GM19043 (cell line): ENCODE measurements at regions not wholly inside any gene's neighbourhood (a gene's known extent, or its start where the extent isn't known, plus 50 kb on each side); places are given as distances from the start of the nearest gene placed in this dataset.
A peak's percentile ranks its signal among the peaks of the same experiment; 100 is the strongest.
"Not testable (repeated sequence)": the region's sequence is repeated elsewhere in the genome, so short reads cannot be mapped to it uniquely, and the experiment has no call there.

ENCODE experiments used
- ATAC-seq: cut with Tn5 transposase; IDR thresholded peaks from one replicate; pipeline ENCODE4 v1.9.1; 2021; ENCODE audit warnings: low read depth; ENCODE audit not compliant: unreplicated experiment

DNA sequence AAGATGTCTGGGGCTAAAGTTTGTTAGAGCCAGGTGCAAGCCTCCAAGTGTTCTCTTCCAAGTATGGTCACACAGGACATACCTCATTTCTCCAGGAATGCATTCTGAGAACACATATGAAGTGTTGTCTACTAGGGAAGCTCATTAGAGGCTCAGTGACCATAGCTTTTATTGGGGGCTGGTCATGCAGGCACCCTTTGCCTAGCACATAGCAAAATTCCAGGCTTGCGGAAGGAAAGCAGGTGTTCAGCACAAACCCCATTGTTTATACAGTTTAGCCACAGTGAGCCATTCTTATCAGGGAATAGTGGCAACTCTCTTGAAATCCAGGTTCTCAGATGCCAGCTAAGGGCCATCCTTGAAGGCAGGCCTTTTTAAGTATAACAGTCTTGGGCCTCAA, 112.1 kb upstream of the XIST start:
- ATAC-seq: no peak

- ATAC-seq: no peak
These were observed 111.2 kb upstream of the XIST start for GRCh38 chrX:73963682-73964081.

DNA sequence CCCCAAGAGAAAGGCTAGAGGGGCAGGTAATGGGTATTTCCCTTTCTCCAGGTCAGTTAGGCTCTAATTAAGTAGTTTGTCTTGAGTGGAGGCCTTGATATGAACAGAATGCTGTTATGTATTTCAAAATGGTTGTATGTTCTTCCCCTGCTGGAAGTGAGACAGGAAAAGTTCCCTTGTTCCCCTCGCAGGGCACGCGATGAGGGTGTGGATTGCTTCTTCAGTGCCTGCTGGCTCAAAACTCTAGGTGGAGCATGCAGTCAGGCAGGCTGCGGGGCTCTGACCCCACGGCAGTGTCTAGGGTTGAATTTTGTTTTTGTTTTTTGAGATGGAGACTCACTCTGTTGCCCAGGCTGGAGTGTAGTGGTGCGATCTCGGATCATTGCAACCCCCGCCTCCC, 110.4 kb upstream of the XIST start:
- no peak for ATAC-seq

DNA sequence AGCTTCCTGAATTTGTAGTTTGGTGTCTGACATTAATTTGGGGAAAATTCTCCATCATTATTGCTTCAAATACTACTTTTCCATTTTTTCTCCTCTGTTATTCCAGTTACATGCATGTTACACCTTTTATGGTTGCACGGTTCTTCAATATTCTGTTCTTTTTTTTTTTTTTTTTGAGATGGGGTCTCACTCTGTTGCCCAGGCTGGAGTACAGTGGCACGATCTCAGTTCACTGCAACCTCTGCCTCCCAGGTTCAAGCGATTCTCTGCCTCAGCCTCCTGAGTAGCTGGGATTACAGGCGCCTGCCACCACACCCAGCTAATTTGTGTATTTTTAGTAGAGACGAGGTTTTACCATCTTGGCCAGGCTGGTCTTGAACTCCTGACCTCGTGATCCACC, 109.4 kb upstream of the XIST start:
- ATAC-seq: not testable (repeated sequence)

DNA sequence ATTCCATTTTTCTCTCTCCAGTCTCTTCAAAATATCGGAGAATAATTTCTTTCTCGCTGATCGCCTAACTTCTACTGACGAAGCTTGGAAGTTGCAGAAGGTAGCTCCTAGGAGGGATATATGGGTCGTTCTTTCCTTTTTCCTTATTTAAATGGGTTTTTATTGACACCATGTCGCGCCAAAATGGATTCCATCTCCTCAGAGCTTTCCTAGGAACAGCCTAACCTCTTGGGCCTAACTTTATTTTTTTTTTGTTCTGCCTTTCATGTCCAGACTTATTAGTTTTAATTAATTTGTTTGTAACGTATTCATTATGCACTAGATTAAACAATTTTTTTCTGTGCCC, 92.0 kb upstream of the XIST start:
- no peak for ATAC-seq

GRCh38 chrX:73943693-73944562, 91.4 kb upstream of the XIST start:
- peak; percentile 99 for ATAC-seq

DNA sequence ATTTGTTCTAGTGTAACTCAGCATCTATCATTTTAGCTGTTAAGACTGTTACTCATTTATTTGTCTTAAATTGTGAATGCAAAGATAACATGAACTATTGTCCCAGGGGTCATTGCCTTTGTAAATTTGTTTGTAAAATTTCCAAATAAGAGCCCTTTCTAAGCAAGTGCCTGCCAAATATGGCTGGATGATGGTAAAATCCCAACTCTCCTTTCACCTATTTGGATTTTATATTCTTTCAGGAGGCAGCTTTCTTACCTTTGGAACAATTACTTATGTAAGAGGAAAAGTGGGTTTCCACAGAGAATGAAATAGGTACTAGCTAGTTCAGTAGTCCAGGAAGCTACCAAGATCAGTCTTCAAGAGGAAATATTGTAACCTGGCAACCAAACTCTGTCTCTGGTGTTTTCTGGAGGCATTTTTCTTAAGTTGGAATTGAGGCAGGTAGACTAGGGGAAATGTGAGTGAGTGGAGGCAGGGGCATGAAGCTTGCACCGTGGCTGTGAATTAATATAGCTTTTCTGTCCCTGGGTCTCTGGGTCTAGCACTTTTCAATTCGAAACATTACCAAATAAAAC, 88.5 kb upstream of the XIST start:
- ATAC-seq: no peak

- not testable (repeated sequence) for ATAC-seq
These were observed 85.3 kb upstream of the XIST start for GRCh38 chrX:73937843-73938242.

DNA sequence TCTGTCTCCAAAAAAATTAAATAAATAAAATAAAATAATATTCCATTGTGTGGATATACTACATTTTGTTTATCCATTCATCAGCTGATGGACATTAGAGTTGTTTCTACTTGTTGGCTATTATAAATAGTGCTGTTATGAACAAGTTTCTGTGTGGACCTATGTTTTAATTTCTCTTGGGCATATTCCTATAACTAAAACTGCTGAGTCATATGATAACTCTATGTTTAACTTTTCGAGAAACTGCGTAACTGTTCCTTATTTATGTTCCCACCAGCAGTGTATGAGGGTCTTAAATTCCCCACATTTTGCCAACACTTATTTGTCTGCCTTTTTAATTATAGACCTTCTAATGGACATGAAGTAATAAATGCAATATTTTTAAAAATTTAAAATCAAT, 80.0 kb upstream of the XIST start:
- ATAC-seq: no peak

DNA sequence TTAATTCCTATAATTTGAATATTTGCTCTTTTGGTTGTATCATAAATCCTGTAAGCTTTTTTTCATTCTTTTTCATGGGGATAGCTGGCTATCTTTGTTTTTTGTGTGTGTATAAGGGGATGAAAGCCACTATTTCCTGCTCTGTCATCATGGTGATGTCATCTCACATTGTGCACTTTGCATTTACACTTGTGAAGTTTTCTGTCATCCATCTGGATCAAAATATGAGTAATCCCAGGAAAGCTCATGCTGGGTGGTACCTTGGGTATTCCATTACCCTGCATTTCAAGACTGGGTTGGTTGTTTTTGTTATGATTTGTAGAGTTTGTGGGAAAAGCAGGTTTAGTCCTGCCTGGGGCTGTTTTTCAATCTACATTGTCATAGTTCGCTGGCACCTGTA, 77.8 kb upstream of the XIST start:
- ATAC-seq: no peak

DNA sequence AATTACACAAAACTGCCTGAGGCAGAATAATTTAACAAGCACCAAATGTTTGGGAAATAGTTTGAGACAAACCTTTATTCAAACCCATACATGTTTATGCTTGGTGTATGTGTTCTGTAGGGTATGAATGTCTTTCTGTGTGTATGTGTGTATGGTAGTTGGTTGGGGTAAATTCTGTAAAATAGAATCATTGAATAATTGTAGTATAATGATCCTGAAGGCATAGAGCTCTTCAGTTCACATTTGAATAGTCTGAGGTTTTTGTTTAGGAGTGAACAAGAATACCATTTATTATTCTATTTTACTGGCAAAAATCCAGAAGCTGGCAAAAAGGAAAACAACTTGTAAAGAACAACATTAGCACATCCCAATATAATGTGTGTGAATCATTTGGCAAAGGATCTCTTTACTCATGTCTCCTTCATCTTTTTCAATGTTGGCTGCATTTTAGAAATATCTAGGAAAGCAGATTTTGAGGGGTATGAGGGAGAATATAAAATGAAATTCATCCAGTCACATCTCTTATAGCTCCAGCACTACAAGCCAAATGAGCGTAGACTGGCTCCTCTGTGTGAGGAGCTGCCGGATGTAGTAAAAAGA, 70.4 kb upstream of the XIST start:
- ATAC-seq: no peak

DNA sequence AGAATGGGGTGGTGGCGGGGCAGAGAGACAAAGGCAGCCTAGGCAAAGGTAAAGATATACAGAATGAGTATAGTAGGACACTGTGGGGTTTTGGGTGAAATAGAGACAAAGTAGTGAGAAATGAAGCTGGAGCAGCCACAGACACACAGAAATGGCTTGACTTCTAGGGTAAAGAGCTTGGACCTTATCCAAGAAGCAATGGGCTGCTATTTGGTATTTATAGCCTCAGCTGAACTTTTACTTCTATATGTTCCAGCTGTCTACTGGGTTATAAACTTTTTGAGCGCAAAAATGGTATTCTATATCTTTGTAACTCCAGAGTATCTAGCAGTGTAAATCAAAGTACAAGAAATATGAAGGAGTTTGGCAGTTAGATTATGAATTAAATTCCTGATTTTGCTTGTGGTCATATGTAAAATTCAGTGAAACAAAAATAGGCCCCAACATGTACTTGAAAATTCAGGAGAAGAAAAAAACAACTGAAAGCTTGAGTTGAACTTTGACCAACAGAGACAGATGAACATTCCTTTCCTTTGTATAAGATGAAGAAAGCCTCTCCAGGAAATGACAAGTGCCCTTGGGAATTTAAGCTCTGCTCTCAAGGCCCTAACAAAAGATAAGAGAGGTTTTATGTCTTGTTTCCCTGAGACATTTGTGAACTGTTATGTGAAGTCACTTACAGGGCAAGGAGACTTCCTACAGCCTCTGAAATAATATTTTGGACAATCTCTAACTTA, 64.6 kb upstream of the XIST start:
- ATAC-seq: no peak

DNA sequence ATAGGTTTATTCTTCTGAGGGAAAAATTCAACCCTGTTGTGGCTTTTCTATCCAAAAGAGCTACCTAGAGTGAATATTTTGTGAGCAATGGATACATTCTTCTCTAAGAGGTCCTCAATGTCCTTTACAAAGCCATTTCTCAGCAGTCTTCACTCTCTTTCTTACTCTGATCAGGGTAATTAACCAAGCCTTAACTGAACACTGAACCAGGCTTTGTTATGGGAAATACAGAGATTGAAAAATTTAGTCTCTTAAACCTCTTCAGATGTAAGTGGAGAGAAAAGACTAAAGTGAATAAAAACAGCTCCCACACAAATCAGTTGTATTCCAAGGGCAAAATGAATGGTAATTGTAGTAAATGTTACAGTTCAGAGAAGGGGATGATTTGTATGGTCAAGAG, 64.0 kb upstream of the XIST start:
- ATAC-seq: no peak

DNA sequence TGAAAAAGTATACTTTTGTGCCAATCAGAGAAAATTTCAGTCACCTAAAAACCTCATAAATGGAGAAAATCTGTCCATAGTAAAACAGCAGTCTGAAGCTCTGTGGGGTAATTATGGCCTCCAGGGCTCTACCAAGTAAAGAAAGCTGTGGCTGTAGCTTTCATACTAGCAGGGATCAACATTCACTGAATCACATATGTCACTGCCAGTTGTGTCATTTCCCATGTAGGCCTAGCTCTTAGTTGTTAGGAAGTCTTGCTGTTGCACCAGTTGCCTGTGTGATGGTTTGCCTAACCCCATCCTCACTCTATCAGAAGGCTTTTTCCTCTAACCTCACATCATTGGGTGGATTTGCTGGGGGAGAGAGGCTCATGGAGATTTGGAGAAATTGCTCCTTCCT, 62.3 kb upstream of the XIST start:
- ATAC-seq: not testable (repeated sequence)

DNA sequence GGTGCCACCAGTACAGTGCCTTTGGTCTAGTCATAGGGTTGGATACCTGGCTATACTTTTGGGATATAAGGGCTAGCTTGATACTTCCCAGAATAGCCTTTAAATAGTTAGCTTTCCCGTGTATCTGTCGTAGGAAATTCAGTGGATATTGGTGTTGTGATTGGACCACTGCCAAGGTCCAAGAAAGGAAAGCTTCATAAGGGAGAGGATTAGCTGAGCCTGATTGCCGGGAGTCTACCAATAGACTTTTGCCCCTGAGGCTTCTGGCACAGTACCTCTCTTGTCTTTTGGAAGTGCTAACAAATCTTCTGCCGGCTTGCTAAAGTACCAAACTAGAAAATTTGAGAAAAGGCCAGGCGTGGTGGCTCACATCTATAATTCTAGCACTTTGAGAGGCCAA, 61.1 kb upstream of the XIST start:
- no peak for ATAC-seq

GRCh38 chrX:73911946-73912345, 59.4 kb upstream of the XIST start:
- not testable (repeated sequence) for ATAC-seq

- ATAC-seq: not testable (repeated sequence)
These were observed 53.3 kb upstream of the XIST start for GRCh38 chrX:73905749-73906374.

- ATAC-seq: no peak
These were observed 51.4 kb upstream of the XIST start for GRCh38 chrX:73903941-73904340.
